B cell (primary cell): ENCODE measurements at regions not wholly inside any gene's neighbourhood (a gene's known extent, or its start where the extent isn't known, plus 50 kb on each side); places are given as distances from the start of the nearest gene placed in this dataset.

Source experiments
- ATAC-seq: fragments of 200-7000 bp; cut with Tn5 transposase; one replicate; pipeline ENCODE4 v1.10.0; 2021; ENCODE audit warnings: low read depth, mild to moderate bottlenecking, moderate number of reproducible peaks, moderate library complexity
- CTCF ChIA-PET: fragments of 350-600 bp; sonication (Branson Sonifier 250); formaldehyde crosslinking; loops from one replicate; lab custom pipeline; 2021; ENCODE audit warnings: antibody characterized with exemption, inconsistent platforms; lab: Charles Lee
- POLR2A ChIA-PET: fragments of 350-600 bp; sonication (Branson Sonifier 250); formaldehyde crosslinking; loops from one replicate; lab custom pipeline; 2021; ENCODE audit warnings: antibody characterized with exemption; lab: Charles Lee
- DNase-seq: peaks from one replicate; pipeline ENCODE4 v3.0.0; 2013
- H2AFZ ChIP-seq: 2 replicates; pipeline ENCODE4 v1.6.1; 2012; ENCODE audit warnings: mild to moderate bottlenecking, low read depth, low read length; ENCODE audit not compliant: insufficient read depth, poor library complexity, severe bottlenecking
- H3K27ac ChIP-seq, 2 donors: 1 replicate in 1 of 2; 2 replicates in 1 of 2; pipeline ENCODE4 v1.5.1; 2012 to 2013; ENCODE audit warnings: low read length in 2 of 2, mild to moderate bottlenecking in 2 of 2, moderate library complexity in 1 of 2
- H3K27me3 ChIP-seq, 4 experiments: fragments of 200-600 bp in 1 of 4; sonication (generic) in 1 of 4; replicated peaks in 1 of 4; 1 replicate in 2 of 4; 2 replicates in 2 of 4; pipeline versions ENCODE4 v1.6.1 to v1.7.0; 2013 to 2016; ENCODE audit warnings: low read length in 3 of 4, mild to moderate bottlenecking in 2 of 4, mixed read lengths in 1 of 4, moderate library complexity in 1 of 4; ENCODE audit not compliant: insufficient read depth in 4 of 4, control insufficient read depth in 3 of 4; ENCODE audit errors: control extremely low read depth in 1 of 4
- H3K36me3 ChIP-seq, 2 experiments: replicated peaks in 1 of 2; 1 replicate in 1 of 2; 2 replicates in 1 of 2; pipeline versions ENCODE4 v1.6.1 to v1.7.1; 2013; ENCODE audit warnings: low read length in 1 of 2; ENCODE audit not compliant: insufficient read depth in 2 of 2, control insufficient read depth in 1 of 2; ENCODE audit errors: control extremely low read depth in 1 of 2, extremely low read depth in 1 of 2
- H3K4me1 ChIP-seq, 2 donors: fragments of 200-600 bp in 1 of 2; sonication (generic) in 1 of 2; 1 replicate in 1 of 2; 2 replicates in 1 of 2; pipeline versions ENCODE4 v1.5.1 to v1.6.1; 2013 to 2017; ENCODE audit warnings: low read length in 2 of 2; ENCODE audit not compliant: control insufficient read depth in 2 of 2, insufficient read depth in 2 of 2
- H3K4me2 ChIP-seq: replicated peaks from 2 replicates; pipeline ENCODE3; 2012; ENCODE audit warnings: mild to moderate bottlenecking, low read depth, low read length; ENCODE audit not compliant: poor library complexity, severe bottlenecking
- H3K4me3 ChIP-seq, 5 experiments: fragments of 200-600 bp in 1 of 5; sonication (generic) in 1 of 5; 1 replicate in 3 of 5; 2 replicates in 2 of 5; pipeline versions ENCODE4 v1.5.1 to v1.7.0; 2011 to 2016; ENCODE audit warnings: low read length in 4 of 5, mild to moderate bottlenecking in 4 of 5, low read depth in 2 of 5, control low read depth in 1 of 5, moderate library complexity in 1 of 5; ENCODE audit not compliant: insufficient read depth in 1 of 5; ENCODE audit errors: control extremely low read depth in 1 of 5, extremely low read depth in 1 of 5
- H3K79me2 ChIP-seq: fragments of 200-600 bp; sonication (generic); one replicate; pipeline ENCODE4 v1.6.0; 2016; ENCODE audit warnings: low read length; ENCODE audit not compliant: control insufficient read depth, insufficient read depth
- H3K9ac ChIP-seq: fragments of 200-600 bp; sonication (generic); 2 replicates; pipeline ENCODE4 v1.6.1; 2017; ENCODE audit warnings: mild to moderate bottlenecking, low read length, moderate library complexity
- H3K9me3 ChIP-seq, 3 donors: one replicate each; pipeline versions ENCODE4 v1.6.1 to v1.7.1; 2013; ENCODE audit warnings: low read length in 2 of 3; ENCODE audit not compliant: control insufficient read depth in 2 of 3, insufficient read depth in 1 of 3; ENCODE audit errors: control extremely low read depth in 1 of 3
- H4K20me1 ChIP-seq: 2 replicates; pipeline ENCODE4 v1.6.0; 2012; ENCODE audit warnings: mild to moderate bottlenecking, low read length; ENCODE audit not compliant: insufficient read depth, control insufficient read depth, poor library complexity, severe bottlenecking
- H3K27ac Mint-ChIP-seq: one replicate; pipeline ENCODE4 v1.8.0; 2021; ENCODE audit warnings: mixed read lengths
- H3K27me3 Mint-ChIP-seq: one replicate; pipeline ENCODE4 v1.8.0; 2021; ENCODE audit warnings: mixed read lengths
- H3K4me1 Mint-ChIP-seq: one replicate; pipeline ENCODE4 v1.8.0; 2021; ENCODE audit warnings: mixed read lengths
- H3K4me3 Mint-ChIP-seq: one replicate; pipeline ENCODE4 v1.8.0; 2021; ENCODE audit warnings: mixed read lengths
- H3K9me3 Mint-ChIP-seq: one replicate; pipeline ENCODE4 v1.8.0; 2022; ENCODE audit warnings: mixed read lengths; ENCODE audit not compliant: insufficient read depth
- CTCF ChIP-seq: fragments of 200-600 bp; IDR thresholded peaks from one replicate; pipeline ENCODE4 v1.8.0; 2022; ENCODE audit warnings: antibody characterized with exemption, mild to moderate bottlenecking
- EZH2 ChIP-seq: IDR thresholded peaks from 2 replicates; pipeline ENCODE4 v1.6.1; 2012; ENCODE audit warnings: borderline replicate concordance, low read depth, mild to moderate bottlenecking, moderate library complexity, low read length; ENCODE audit not compliant: insufficient read depth, poor library complexity, severe bottlenecking
- WGBS: methylation state at CpG from one replicate; pipeline ENCODE4 v1.1.5; 2013; ENCODE audit warnings: missing lambda C conversion rate; ENCODE audit not compliant: insufficient coverage; 5-methylcytosine and 5-hydroxymethylcytosine counted together
- intact Hi-C: fragments of 100-400 bp; cut with micrococcal nuclease; formaldehyde crosslinking; loops from one replicate; pipeline ENCODE4 v1.10.0; 2022

GRCh38 chr3:59311231-59311630 is 261.4 kb upstream of the CFAP20DC start:
- Mint-ChIP-seq H3K27ac (no peak overlapping the region), H3K4me1 (no peaks in the 10 kb centered on the region), H3K4me3 (no peak overlapping the region), H3K9me3 (no peaks in the 10 kb centered on the region), H3K27me3 (no peaks in the 10 kb centered on the region)
- POLR2A ChIA-PET, result no interaction called here
- H2AFZ ChIP-seq, result no peak overlapping the region
- TF ChIP-seq CTCF (no peak), EZH2 (no peak)
- H3K4me1 ChIP-seq, result no peaks in the 10 kb centered on the region
- H3K36me3 ChIP-seq, result no peaks in the 10 kb centered on the region
- ATAC-seq, result no peak
- H4K20me1 ChIP-seq, result no peaks in the 10 kb centered on the region
- no peaks in the 10 kb centered on the region for H3K79me2 ChIP-seq
- CTCF ChIA-PET, result no interaction called here
- no peak overlapping the region for H3K4me3 ChIP-seq
- WGBS, result no CpG with 5 or more reads among the region's 3 CpGs
- H3K27ac ChIP-seq, result no peak overlapping the region
- no peak overlapping the region for H3K9ac ChIP-seq
- intact Hi-C loops, result no loop called here
- no peaks in the 10 kb centered on the region for H3K27me3 ChIP-seq
- no peaks in the 10 kb centered on the region for H3K9me3 ChIP-seq
- no peak overlapping the region for H3K4me2 ChIP-seq
- DNase-seq, result no peak

DNA sequence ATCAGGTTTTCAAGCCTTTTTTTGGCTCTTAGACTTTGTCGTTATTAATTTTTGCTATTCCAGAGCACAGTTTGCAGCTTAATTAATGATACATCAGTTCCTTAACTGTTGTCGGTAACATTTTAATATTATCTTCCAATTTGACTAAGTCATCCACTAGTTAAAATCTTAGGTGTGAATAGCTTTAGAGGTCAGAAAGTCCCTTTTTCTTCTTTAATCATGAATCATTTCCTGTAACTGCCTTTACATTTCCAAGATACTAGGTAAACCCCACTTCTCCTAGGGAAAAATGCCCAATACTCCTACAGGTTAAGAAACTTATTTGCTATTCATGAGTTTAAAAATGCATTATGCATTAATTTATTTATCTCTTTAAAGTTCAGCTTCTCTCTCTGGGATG is 260.9 kb upstream of the CFAP20DC start:
- no CpG with 5 or more reads among the region's 2 CpGs for WGBS
- no peaks in the 10 kb centered on the region for H3K27me3 ChIP-seq
- H3K36me3 ChIP-seq, result no peaks in the 10 kb centered on the region
- Mint-ChIP-seq H3K4me1 (no peaks in the 10 kb centered on the region), H3K27me3 (no peaks in the 10 kb centered on the region), H3K27ac (no peak overlapping the region), H3K9me3 (no peaks in the 10 kb centered on the region), H3K4me3 (no peak overlapping the region)
- ChIA-PET POLR2A (no interaction called here), CTCF (interaction anchor here (0.6 kb wide), 1 partner anchor 362 kb away, joined by 3 read pairs; no protein-coding TSS in a partner anchor)
- DNase-seq (no peak), ATAC-seq (no peak)
- H3K27ac ChIP-seq, result no peak overlapping the region
- H3K9ac ChIP-seq, result no peak overlapping the region
- no peaks in the 10 kb centered on the region for H3K9me3 ChIP-seq
- TF ChIP-seq EZH2 (no peak), CTCF (no peak)
- no peak overlapping the region for H3K4me2 ChIP-seq
- H2AFZ ChIP-seq, result no peak overlapping the region
- H4K20me1 ChIP-seq, result no peaks in the 10 kb centered on the region
- H3K79me2 ChIP-seq, result no peaks in the 10 kb centered on the region
- no peak overlapping the region for H3K4me3 ChIP-seq
- no peaks in the 10 kb centered on the region for H3K4me1 ChIP-seq
- intact Hi-C loops, result no loop called here
